HG02798 (cell line): ENCODE measurements at regions not wholly inside any gene's neighbourhood (a gene's known extent, or its start where the extent isn't known, plus 50 kb on each side); places are given as distances from the start of the nearest gene placed in this dataset.

Experiments used
- ATAC-seq: cut with Tn5 transposase; IDR thresholded peaks from one replicate; pipeline ENCODE4 v1.9.1; 2021; ENCODE audit warnings: mild to moderate bottlenecking; ENCODE audit not compliant: unreplicated experiment, poor library complexity

DNA sequence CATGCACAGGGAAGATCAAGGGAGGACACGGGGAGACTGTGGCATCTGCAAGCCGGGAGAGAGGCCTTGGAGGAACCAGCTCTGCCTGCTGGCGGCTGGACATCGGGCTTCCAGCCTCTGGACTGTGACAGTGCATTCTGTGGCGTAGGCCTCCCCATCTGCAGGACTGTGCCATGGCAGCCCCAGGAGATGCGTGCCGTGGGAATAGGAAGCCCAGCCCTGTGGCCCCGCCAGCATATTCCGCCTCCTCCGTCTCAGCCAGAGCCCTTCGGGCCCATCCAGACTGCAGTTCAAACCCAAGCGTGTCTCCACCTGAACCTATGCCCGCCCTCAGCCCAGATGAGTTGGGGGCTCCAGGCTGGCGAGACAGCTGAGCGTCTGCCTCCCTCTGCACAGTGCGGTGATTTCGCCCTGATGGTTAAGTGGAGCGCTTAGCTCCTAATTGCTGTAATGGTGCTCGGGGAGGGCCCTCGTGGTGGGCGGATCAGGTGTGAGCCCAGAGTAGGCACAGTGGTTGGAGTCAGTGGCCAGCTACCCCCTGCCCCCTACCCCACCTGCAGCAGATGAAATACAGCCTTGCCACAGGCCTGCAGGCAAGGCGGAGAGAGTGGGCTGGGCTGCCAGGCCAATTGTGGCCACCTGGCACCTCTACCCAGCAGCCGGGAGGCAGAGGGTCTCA, 133.9 kb downstream of the HMX1 start:
- ATAC-seq: no peak

DNA sequence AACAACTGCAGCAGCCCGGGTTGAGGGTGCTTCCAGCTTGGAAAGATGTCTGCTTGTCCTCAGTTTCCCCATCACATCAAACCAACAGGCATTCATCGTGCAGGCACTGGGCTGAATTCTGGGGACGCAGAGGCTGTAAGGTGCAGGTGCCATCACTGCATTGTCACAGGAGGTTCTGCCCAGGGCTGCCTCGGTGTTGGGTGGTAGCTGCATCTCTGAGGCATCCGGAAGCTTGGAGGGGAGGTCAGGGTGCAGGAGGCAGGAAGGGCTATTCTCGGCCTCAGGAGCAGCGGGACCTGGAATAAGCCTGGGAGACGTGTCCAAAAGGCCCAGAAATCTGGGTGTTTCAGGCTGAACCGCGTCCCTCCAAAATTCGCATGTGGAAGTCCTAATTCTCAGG, 134.6 kb downstream of the HMX1 start:
- no peak for ATAC-seq

DNA sequence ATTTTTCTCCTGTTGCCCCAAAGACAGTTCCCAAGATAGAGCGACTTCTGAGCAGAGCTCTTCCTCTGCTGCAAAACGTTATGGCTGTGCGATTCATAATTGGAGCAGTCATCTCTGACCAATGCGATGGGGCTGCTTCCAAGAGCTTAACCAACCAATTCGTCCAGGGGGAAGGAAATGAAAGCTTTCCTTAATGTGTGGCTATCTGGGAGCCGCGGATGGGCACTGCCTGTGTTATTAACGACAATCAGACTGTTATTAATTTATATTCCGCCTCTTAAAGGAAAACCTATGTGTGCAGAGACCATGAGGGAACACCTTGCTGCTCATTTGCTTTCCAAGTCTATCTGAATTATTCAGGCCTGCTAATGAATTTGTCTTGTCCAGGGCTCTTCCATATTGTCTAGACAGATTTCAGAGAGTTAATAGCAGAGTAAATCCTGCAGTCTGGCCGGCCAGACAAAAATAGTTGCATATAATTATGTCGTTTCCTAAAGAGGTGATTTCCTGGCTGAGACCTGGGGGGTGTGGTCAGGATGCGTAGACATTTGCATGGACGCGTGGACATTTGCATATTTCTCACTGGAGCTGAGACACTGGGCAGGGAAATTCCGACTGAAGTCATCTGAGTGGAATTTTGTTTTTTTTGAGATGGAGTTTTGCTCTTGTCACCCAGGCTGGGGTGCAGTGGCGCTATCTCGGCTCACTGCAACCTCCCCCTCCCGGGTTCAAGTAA, 135.4 kb downstream of the HMX1 start:
- no peak for ATAC-seq

GRCh38 chr4:8735236-8736089, 136.2 kb downstream of the HMX1 start:
- no peak for ATAC-seq

DNA sequence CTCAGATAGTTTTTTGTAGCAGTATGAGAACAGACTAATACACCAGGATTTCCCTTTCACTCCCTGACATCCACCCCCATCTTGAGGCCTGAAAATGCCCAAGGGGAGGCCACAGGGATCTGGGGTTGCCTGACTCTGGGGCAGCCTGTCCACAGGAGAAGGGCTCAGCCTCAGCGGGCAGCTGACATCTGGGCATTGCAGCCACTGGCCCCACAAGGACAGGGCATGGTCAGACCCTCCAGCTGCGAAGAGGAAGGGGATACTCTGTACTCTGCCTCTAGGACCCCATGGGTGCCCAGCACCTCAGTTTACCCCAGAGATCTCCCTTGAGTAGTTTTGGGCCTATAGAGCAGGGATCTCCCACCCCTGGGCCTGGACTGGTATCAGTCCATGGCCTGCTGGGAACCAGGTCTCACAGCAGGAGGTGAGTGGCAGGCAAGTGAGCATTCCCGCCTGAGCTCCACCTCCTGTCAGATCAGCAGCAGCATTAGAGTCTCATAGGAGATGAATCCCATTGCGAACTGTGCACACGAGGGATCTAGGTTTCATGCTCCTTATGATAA, 138.9 kb downstream of the HMX1 start:
- no peak for ATAC-seq

GRCh38 chr4:8732092-8732491, 139.5 kb downstream of the CPZ start:
- no peak for ATAC-seq

DNA sequence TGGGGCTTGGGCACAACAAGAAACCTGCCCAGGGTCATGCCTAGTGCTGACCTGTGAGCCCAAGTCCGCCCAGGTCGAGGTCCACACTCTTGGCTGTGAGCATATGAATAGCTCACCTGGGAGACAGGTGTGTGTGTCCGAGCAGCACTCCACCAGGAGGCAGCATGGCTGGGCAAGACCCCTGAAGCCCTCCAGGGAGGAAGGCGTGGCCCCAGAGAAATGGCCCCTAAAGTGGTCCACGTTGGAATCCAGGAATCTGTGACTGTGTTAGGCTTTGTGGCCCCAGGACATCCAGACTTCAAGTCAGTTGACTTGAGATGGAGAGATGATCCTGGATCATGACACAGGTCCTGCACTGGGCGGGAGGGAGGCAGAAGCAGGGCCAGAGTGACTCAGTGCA, 138.8 kb downstream of the CPZ start:
- no peak for ATAC-seq

DNA sequence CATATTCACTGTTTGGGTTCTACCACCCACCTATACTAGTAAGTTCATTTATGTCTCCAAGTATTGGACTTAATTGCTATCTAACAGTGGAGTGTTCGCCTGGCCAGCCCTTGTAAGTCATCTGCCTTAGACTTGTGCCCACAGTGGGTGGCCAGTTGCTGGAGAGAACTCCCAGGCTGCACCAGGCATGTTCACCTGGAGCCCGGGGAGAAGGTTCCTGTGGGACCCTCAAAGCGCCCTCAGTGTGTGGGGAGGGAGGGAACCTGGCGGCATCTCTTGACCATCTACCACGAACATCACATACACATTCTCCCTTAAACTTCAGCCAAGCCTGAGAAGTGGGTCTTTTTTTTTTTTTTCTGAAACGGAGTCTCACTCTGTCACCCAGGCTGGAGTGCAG, 138.1 kb downstream of the CPZ start:
- no peak for ATAC-seq

DNA sequence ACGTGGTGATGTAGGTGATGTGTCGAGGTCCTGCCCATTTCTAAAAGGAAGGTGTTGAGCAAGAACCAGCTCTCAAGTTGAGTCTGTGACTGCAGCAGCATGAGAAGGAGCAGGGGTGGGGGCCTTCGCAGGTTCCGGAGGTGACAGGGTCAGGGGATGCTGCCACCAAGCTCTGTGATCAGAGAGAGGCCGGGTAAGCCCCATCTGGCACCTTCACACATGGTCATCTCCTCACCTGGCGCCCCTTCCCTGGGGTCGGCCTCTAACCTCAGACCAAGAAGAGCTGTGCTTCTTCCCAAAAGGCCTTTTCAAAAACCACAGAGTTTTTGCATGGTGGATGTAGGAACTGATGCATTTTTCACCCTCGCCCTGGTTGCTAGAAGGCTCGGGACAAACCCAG, 137.6 kb downstream of the CPZ start:
- ATAC-seq: no peak

DNA sequence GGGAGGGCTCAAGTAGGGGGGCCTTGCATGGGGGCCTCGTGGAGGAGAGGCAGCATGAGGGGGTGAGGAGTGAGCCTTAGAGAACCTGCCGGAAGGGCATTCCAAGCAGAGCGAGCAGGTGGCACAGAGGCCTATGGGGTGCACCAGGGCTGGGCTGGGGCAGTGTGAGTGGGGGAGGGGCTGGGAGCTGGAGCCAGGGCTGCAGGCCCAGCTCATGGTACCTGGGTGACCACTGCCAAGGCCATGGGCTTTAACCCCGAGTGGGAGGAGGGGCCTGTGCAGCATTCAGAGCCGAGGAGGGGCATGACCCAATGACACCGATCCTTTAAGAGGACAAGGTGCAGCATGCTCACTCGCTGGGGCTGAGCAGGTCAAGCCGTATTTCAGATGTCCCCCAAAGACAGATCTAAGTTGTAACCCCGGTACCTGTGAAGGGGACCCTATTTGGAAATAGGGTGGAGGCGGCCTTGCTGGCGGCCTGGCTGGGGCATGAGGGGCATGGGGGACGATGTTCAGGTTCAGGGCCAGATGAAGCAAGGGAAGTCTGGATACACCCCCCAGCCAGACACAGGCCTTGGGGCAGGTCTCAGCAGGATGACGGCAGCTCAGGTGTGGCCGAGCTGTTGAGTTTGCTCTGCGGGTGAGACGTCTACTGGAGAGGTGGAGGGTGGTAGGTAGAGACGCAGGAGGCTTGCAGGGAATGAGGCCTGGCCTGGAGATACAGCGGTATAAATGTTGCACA, 137.0 kb downstream of the CPZ start:
- ATAC-seq: no peak

DNA sequence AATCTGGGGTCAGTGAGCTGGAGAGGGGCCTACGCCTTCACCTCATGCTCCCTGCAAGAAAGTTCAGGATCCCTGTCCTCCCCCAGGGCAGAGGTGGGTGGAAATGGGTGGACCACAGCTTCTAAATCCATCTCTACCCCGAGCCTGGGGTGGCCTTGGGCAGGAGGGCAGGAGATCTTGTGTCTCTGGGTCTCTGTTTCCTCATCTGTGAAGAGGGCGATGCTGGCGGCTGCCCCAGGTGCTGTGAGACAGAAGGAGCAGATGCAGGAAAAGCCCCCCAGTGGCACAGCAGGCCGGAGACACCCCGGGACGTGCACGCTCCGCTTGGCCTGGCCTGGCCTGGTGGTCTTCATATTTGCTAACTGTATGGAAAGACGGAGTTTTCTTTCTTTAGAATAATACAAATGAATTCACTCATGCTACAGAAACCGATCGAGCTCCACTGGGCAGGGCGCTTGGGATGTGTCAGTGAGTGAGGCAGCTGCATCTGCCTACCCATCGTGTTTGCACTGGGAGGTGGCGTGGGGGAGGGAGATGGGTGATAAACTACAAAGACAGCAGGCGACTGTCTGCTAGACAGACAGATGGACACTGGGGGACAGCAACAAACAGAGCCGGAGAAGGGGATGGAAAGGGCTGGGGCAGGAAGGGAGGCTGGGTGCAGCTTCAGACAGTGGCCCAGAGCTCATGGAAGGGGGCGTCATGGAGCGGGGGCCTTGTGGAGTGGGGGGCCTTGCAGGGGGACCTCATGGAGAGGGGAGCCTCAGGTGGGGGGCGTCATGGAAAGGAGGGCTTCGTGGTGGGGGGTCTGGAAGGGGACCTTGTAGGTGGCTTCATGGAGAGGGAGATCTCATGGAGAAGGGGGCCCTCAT, 136.2 kb downstream of the CPZ start:
- no peak for ATAC-seq

- ATAC-seq: no peak
These were observed 135.3 kb downstream of the CPZ start for GRCh38 chr4:8727546-8728510.

DNA sequence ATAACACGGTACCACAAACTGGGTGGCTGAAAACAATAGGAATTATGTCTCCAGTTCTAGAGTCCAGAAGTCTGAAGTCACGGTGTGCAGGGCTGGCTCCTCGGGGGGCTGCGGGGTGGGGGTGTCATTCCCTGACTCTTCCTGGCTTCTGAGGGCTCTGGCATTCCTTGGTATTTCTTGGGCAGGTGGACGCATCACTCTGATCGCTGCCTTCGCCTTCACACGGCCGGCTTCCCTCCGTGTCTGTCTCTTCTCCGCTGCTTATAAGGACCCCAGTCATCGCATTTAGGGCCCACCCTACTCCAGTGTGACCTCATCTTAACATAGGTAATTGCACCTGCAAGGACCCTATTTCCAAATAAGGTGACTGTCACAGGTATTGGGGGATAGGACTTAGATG, 134.6 kb downstream of the CPZ start:
- ATAC-seq: no peak

DNA sequence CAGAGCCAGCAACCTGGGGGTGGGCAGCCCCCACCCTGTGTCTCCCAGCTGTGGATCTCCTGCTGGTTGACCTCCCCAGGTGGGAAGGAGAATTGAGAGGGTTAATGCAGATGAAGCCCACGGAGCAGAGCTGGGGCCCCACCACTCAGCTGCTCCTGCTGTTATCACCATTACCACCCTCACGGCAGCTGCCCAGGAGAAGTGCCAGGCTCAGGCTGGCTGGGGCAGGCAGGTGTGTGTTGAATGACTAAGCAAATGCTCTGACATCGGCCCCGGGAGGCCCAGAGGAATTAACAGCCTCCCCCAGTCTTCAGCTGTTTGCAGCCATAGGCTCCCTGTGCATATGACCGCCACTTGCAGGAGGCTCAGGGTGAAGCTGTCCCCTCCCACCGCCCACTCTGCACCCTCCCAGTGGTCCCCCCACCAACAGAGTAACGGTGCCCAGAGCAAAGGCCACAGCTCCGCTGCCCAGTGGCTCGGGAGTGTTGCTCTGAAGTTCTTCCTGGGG, 133.8 kb downstream of the CPZ start:
- no peak for ATAC-seq

DNA sequence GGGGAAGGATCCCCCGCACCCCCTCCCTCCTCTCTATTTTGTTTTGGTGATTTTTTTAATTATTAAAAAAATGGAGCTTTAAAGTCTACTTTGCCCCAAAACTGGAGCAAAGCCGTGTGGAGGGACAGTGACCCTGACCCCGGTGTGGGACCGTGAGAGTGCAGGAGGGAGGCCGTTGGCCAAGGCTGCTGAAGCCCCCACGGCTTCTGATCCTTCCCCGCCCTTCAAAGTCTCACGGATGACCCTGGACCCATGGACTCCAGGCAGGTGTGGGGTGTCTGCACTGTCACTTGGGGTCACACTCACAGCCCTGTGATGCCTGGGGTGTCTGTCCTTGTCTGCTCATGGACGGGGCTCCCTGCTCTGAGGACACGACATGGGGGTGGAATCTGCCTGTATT, 133.3 kb downstream of the CPZ start:
- ATAC-seq: no peak

GRCh38 chr4:8725071-8725841, 132.7 kb downstream of the CPZ start:
- ATAC-seq: no peak

GRCh38 chr4:8724436-8725070, 132.0 kb downstream of the CPZ start:
- ATAC-seq: no peak
